ENCODE measurements at regions not wholly inside any gene's neighbourhood (a gene's known extent, or its start where the extent isn't known, plus 50 kb on each side); places are given as distances from the start of the nearest gene placed in this dataset.

GRCh38 chr15:66898656-66899386, 166.6 kb upstream of the SMAD3 start:
- Mint-ChIP-seq H3K4me3 (no peak overlapping the region), H3K27ac (peak overlapping the region; percentile 27), H3K36me3 (ENCODE audit: low read depth) (no peaks in the 10 kb centered on the region), H3K9me3 (no peaks in the 10 kb centered on the region), H3K4me1 (peaks cover 42% of the 10 kb centered on the region), H3K27me3 (ENCODE audit: low read depth, poor library complexity) (no peaks in the 10 kb centered on the region)
- DNase-seq: no peak
- no peak for TF ChIP-seq CTCF (IDR thresholded peaks at IDR 0.05)

GRCh38 chr15:66899555-66900350, 165.6 kb upstream of the SMAD3 start:
- Mint-ChIP-seq H3K4me3 (no peak overlapping the region), H3K9me3 (no peaks in the 10 kb centered on the region), H3K36me3 (ENCODE audit: low read depth) (no peaks in the 10 kb centered on the region), H3K4me1 (peaks cover 33% of the 10 kb centered on the region), H3K27ac (peak overlapping the region; percentile 27), H3K27me3 (ENCODE audit: low read depth, poor library complexity) (no peaks in the 10 kb centered on the region)
- TF ChIP-seq CTCF (IDR thresholded peaks at IDR 0.05): no peak
- DNase-seq: no peak

- Mint-ChIP-seq H3K27me3 (ENCODE audit: low read depth, poor library complexity) (no peaks in the 10 kb centered on the region), H3K27ac (no peak overlapping the region), H3K36me3 (ENCODE audit: low read depth) (no peaks in the 10 kb centered on the region), H3K4me3 (no peak overlapping the region), H3K4me1 (peaks cover 25% of the 10 kb centered on the region), H3K9me3 (no peaks in the 10 kb centered on the region)
- TF ChIP-seq CTCF (IDR thresholded peaks at IDR 0.05): no peak
- DNase-seq: no peak
Observed at GRCh38 chr15:66900586-66901310, 164.7 kb upstream of the SMAD3 start.

- H3K9me3 Mint-ChIP-seq: no peaks in the 10 kb centered on the region
- H3K36me3 Mint-ChIP-seq (ENCODE audit: low read depth): no peaks in the 10 kb centered on the region
- H3K4me3 Mint-ChIP-seq: no peak overlapping the region
- no peak overlapping the region for H3K27ac Mint-ChIP-seq
- no peaks in the 10 kb centered on the region for H3K27me3 Mint-ChIP-seq (ENCODE audit: low read depth, poor library complexity)
- no peak for TF ChIP-seq CTCF (IDR thresholded peaks at IDR 0.05)
- H3K4me1 Mint-ChIP-seq: peaks cover 17% of the 10 kb centered on the region
- DNase-seq: no peak
Observed at GRCh38 chr15:66901336-66902100, 163.9 kb upstream of the SMAD3 start.

- Mint-ChIP-seq H3K27ac (no peak overlapping the region), H3K9me3 (no peaks in the 10 kb centered on the region), H3K36me3 (ENCODE audit: low read depth) (no peaks in the 10 kb centered on the region), H3K27me3 (ENCODE audit: low read depth, poor library complexity) (peaks cover 10% of the 10 kb centered on the region), H3K4me3 (no peak overlapping the region), H3K4me1 (peaks cover 6% of the 10 kb centered on the region)
- no peak for DNase-seq
- TF ChIP-seq CTCF (IDR thresholded peaks at IDR 0.05): no peak
Observed at GRCh38 chr15:66905185-66905584, 160.2 kb upstream of the SMAD3 start.

All from nephron progenitor cell (in vitro differentiated cells).